SU-DHL-6 (cell line): ENCODE measurements at regions not wholly inside any gene's neighbourhood (a gene's known extent, or its start where the extent isn't known, plus 50 kb on each side); places are given as distances from the start of the nearest gene placed in this dataset.

ENCODE experiments used
- EZH2phosphoT487 ChIP-seq: fragments of 200-600 bp; sonication (generic), shearing (Covaris generic); conservative IDR thresholded peaks from 2 replicates; pipeline ENCODE4 v1.6.1; 2018; ENCODE audit warnings: mild to moderate bottlenecking, antibody characterized with exemption, low read length, moderate library complexity, mixed read lengths
- TF ChIP-seq, protein P1 (sequence below): fragments of 200-600 bp; sonication (generic); IDR thresholded peaks from one replicate; pipeline ENCODE4 v1.5.1; 2017; ENCODE audit warnings: antibody characterized with exemption, mild to moderate bottlenecking, low read length, moderate library complexity; ENCODE audit not compliant: insufficient read depth, poor library complexity, severe bottlenecking

- TF ChIP-seq, protein P1, sequence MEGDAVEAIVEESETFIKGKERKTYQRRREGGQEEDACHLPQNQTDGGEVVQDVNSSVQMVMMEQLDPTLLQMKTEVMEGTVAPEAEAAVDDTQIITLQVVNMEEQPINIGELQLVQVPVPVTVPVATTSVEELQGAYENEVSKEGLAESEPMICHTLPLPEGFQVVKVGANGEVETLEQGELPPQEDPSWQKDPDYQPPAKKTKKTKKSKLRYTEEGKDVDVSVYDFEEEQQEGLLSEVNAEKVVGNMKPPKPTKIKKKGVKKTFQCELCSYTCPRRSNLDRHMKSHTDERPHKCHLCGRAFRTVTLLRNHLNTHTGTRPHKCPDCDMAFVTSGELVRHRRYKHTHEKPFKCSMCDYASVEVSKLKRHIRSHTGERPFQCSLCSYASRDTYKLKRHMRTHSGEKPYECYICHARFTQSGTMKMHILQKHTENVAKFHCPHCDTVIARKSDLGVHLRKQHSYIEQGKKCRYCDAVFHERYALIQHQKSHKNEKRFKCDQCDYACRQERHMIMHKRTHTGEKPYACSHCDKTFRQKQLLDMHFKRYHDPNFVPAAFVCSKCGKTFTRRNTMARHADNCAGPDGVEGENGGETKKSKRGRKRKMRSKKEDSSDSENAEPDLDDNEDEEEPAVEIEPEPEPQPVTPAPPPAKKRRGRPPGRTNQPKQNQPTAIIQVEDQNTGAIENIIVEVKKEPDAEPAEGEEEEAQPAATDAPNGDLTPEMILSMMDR: no peak
- TF ChIP-seq EZH2phosphoT487: no peak
These were observed 798.2 kb downstream of the UQCRFS1 start for GRCh38 chr19:28414748-28415147.
